Testis (tissue), 2 donors: ENCODE measurements at regions not wholly inside any gene's neighbourhood (a gene's known extent, or its start where the extent isn't known, plus 50 kb on each side); places are given as distances from the start of the nearest gene placed in this dataset.

ENCODE experiments used
- DNase-seq: peaks from one replicate; pipeline ENCODE4 v3.0.0-alpha.2; 2019
- H3K27ac ChIP-seq, 2 donors: fragments of 200-600 bp; sonication (generic); one replicate each; pipeline ENCODE4 v1.5.1; 2019
- H3K27me3 ChIP-seq: fragments of 200-600 bp; sonication (generic); one replicate; pipeline ENCODE4 v1.5.1; 2019
- H3K36me3 ChIP-seq: fragments of 200-600 bp; sonication (generic); one replicate; pipeline ENCODE4 v1.5.1; 2017; ENCODE audit warnings: low read depth; ENCODE audit errors: missing control alignments
- H3K4me1 ChIP-seq: fragments of 200-600 bp; sonication (generic); one replicate; pipeline ENCODE4 v1.5.1; 2019
- H3K4me3 ChIP-seq, 2 donors: fragments of 200-600 bp; sonication (generic); one replicate each; pipeline ENCODE4 v1.5.1; 2017 to 2019
- H3K9me3 ChIP-seq: fragments of 200-600 bp; sonication (generic); one replicate; pipeline ENCODE4 v1.5.1; 2017
- POLR2A ChIP-seq: fragments of 450-650 bp; IDR thresholded peaks from one replicate; pipeline ENCODE4 v1.6.1; 2017; ENCODE audit warnings: antibody characterized with exemption, mild to moderate bottlenecking, moderate library complexity
- WGBS, 2 donors: methylation state at CpG; one replicate each; pipeline ENCODE4 v1.1.5; 2018; 5-methylcytosine and 5-hydroxymethylcytosine counted together
- intact Hi-C: fragments of 100-400 bp; cut with DNase I; formaldehyde crosslinking; loops from one replicate; pipeline ENCODE4 v1.15.1; 2023; ENCODE audit warnings: low total_unique reads
- TF ChIP-seq, protein P1 (sequence below), 3 experiments: fragments of 450-650 bp in 2 of 3; fragments of 200-600 bp in 1 of 3; sonication (generic) in 1 of 3; IDR thresholded peaks; one replicate each; pipeline ENCODE4 v1.5.1; 2016 to 2019; ENCODE audit warnings: antibody characterized with exemption in 3 of 3, mild to moderate bottlenecking in 2 of 3, moderate library complexity in 1 of 3

DNA sequence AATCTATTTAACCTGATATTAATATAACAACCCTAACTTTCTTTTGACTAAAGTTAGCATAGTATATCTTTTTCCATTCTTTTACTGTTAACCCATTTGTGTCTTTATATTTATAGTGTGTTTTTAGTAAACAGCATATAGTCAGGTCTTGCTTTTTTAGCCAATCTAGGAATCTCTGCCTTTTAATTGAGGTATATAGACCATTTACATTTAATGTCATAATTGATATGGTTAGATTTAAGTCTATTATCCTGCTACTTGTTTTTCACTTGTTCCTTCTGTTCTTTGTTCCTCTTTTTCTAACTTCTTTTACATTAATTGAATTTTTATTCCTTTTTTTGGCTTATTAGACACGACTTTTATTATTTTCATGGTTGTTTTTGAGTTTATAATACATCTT is 174.4 kb downstream of the KCTD15 start:
- Histone ChIP-seq H3K9me3 (no peaks in the 10 kb centered on the region), H3K36me3 (no peaks in the 10 kb centered on the region), H3K4me3 (no peak overlapping the region), H3K27me3 (no peaks in the 10 kb centered on the region), H3K27ac (no peak overlapping the region), H3K4me1 (no peaks in the 10 kb centered on the region)
- 79 to 83% methylated on average over 1 of the region's 1 CpG for WGBS, 2 donors
- DNase-seq, result no peak
- intact Hi-C loops, result no loop called here
- TF ChIP-seq POLR2A, result no peak
- TF ChIP-seq, protein P1, sequence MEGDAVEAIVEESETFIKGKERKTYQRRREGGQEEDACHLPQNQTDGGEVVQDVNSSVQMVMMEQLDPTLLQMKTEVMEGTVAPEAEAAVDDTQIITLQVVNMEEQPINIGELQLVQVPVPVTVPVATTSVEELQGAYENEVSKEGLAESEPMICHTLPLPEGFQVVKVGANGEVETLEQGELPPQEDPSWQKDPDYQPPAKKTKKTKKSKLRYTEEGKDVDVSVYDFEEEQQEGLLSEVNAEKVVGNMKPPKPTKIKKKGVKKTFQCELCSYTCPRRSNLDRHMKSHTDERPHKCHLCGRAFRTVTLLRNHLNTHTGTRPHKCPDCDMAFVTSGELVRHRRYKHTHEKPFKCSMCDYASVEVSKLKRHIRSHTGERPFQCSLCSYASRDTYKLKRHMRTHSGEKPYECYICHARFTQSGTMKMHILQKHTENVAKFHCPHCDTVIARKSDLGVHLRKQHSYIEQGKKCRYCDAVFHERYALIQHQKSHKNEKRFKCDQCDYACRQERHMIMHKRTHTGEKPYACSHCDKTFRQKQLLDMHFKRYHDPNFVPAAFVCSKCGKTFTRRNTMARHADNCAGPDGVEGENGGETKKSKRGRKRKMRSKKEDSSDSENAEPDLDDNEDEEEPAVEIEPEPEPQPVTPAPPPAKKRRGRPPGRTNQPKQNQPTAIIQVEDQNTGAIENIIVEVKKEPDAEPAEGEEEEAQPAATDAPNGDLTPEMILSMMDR (IDR thresholded peaks at IDR 0.05), result no peak

GRCh38 chr19:33977756-33978685 is 181.4 kb downstream of the KCTD15 start:
- H3K4me1 ChIP-seq, result no peaks in the 10 kb centered on the region
- intact Hi-C loops, result no loop called here
- TF ChIP-seq, protein P1 (IDR thresholded peaks at IDR 0.05), result no peak
- no peak for TF ChIP-seq POLR2A
- no peaks in the 10 kb centered on the region for H3K9me3 ChIP-seq
- no peaks in the 10 kb centered on the region for H3K27me3 ChIP-seq
- H3K27ac ChIP-seq, result no peak overlapping the region
- no peaks in the 10 kb centered on the region for H3K36me3 ChIP-seq
- no peak for DNase-seq
- 77 to 81% methylated on average over 4 of the region's 4 CpGs for WGBS, 2 donors
- no peak overlapping the region for H3K4me3 ChIP-seq

- no peak for DNase-seq
- TF ChIP-seq POLR2A, result no peak
- TF ChIP-seq, protein P1 (IDR thresholded peaks at IDR 0.05), result peak in 1 of 3 experiments; percentile 57
- H3K9me3 ChIP-seq, result no peaks in the 10 kb centered on the region
- no peaks in the 10 kb centered on the region for H3K4me1 ChIP-seq
- H3K27me3 ChIP-seq, result no peaks in the 10 kb centered on the region
- H3K27ac ChIP-seq, result no peak overlapping the region
- H3K4me3 ChIP-seq, result no peak overlapping the region
- no peaks in the 10 kb centered on the region for H3K36me3 ChIP-seq
- intact Hi-C loops, result no loop called here
These were observed 186.0 kb downstream of the KCTD15 start for GRCh38 chr19:33982706-33983105.

- Histone ChIP-seq H3K9me3 (no peaks in the 10 kb centered on the region), H3K4me1 (no peaks in the 10 kb centered on the region), H3K27ac (no peak overlapping the region), H3K27me3 (no peaks in the 10 kb centered on the region), H3K4me3 (no peak overlapping the region), H3K36me3 (no peaks in the 10 kb centered on the region)
- 66 to 67% methylated on average over 3 of the region's 3 CpGs for WGBS, 2 donors
- TF ChIP-seq, protein P1 (IDR thresholded peaks at IDR 0.05), result no peak
- no peak for TF ChIP-seq POLR2A
- intact Hi-C loops, result no loop called here
- no peak for DNase-seq
These were observed 183.7 kb upstream of the LSM14A start for GRCh38 chr19:33988601-33989000.

GRCh38 chr19:33997690-33998089 is 174.6 kb upstream of the LSM14A start:
- intact Hi-C loops, result loop anchor here (10.0 kb wide), 1 partner anchor 213 kb away; no protein-coding TSS in a partner anchor
- H3K27ac ChIP-seq, result no peak overlapping the region
- H3K27me3 ChIP-seq, result no peaks in the 10 kb centered on the region
- DNase-seq, result no peak
- H3K4me1 ChIP-seq, result no peaks in the 10 kb centered on the region
- H3K36me3 ChIP-seq, result no peaks in the 10 kb centered on the region
- no peak overlapping the region for H3K4me3 ChIP-seq
- WGBS, 2 donors, result 56 to 64% methylated on average over 2 of the region's 2 CpGs
- TF ChIP-seq, protein P1 (IDR thresholded peaks at IDR 0.05), result peak in 1 of 3 experiments; percentile 43
- TF ChIP-seq POLR2A, result no peak
- H3K9me3 ChIP-seq, result no peaks in the 10 kb centered on the region
